A673 (cell line): ENCODE measurements at regions not wholly inside any gene's neighbourhood (a gene's known extent, or its start where the extent isn't known, plus 50 kb on each side); places are given as distances from the start of the nearest gene placed in this dataset.

Source experiments
- BruUV-seq: library from RNA; stranded (reverse); fragments of 400-500 nt; replicated peaks from 2 replicates; lab custom pipeline; 2021; lab: Mats Ljungman, UMichigan
- CTCF ChIA-PET: fragments of 300-600 bp; sonication (Branson Sonifier 250); formaldehyde crosslinking; loops from one replicate; lab custom pipeline; 2022; ENCODE audit warnings: antibody characterized with exemption; lab: Charles Lee
- POLR2A ChIA-PET: fragments of 300-600 bp; sonication (Branson Sonifier 250); formaldehyde crosslinking; loops from one replicate; lab custom pipeline; 2022; ENCODE audit warnings: antibody characterized with exemption; ENCODE audit not compliant: low non-redundant PET; lab: Charles Lee
- DNase-seq: peaks from one replicate; pipeline ENCODE4 v3.0.0-alpha.2; 2015; ENCODE audit warnings: low spot score
- H3K27ac ChIP-seq: fragments of 200-600 bp; sonication (generic); 2 replicates; pipeline ENCODE4 v1.5.1; 2016; ENCODE audit warnings: mixed run types, low read depth, mild to moderate bottlenecking, mixed read lengths, antibody characterized with exemption, low read length; ENCODE audit not compliant: poor library complexity, severe bottlenecking
- H3K27me3 ChIP-seq: fragments of 200-600 bp; sonication (generic); replicated peaks from 2 replicates; pipeline ENCODE4 v1.6.1; 2017; ENCODE audit warnings: mixed run types, low read depth, mild to moderate bottlenecking, mixed read lengths, antibody characterized with exemption, low read length; ENCODE audit not compliant: insufficient read depth, poor library complexity
- H3K36me3 ChIP-seq: fragments of 200-600 bp; sonication (generic); 2 replicates; pipeline ENCODE4 v1.6.1; 2016; ENCODE audit warnings: mixed run types, mild to moderate bottlenecking, mixed read lengths, antibody characterized with exemption, low read length; ENCODE audit not compliant: insufficient read depth, poor library complexity, severe bottlenecking
- H3K4me1 ChIP-seq: fragments of 200-600 bp; sonication (generic); 2 replicates; pipeline ENCODE4 v1.6.1; 2017; ENCODE audit warnings: mixed run types, mild to moderate bottlenecking, mixed read lengths, antibody characterized with exemption, low read length; ENCODE audit not compliant: insufficient read depth, poor library complexity, severe bottlenecking
- H3K4me3 ChIP-seq: fragments of 200-600 bp; sonication (generic); 2 replicates; pipeline ENCODE4 v1.5.1; 2016; ENCODE audit warnings: low read depth, mixed run types, mild to moderate bottlenecking, mixed read lengths, low read length; ENCODE audit not compliant: poor library complexity, severe bottlenecking
- H3K9me3 ChIP-seq: fragments of 200-600 bp; sonication (generic); 2 replicates; pipeline ENCODE4 v1.6.1; 2016; ENCODE audit warnings: mixed run types, low read depth, mild to moderate bottlenecking, mixed read lengths, antibody characterized with exemption, low read length; ENCODE audit not compliant: poor library complexity, severe bottlenecking
- CTCF ChIP-seq: fragments of 300-800, 200-600 bp; sonication (generic); conservative IDR thresholded peaks from 2 replicates; pipeline ENCODE4 v1.5.1; 2017; ENCODE audit warnings: low read depth, mild to moderate bottlenecking, antibody characterized with exemption, low read length, moderate library complexity, mixed read lengths
- EZH2 ChIP-seq: fragments of 200-600 bp; sonication (generic); IDR thresholded peaks from 2 replicates; pipeline ENCODE4 v1.6.1; 2017; ENCODE audit warnings: borderline replicate concordance, low read depth, mild to moderate bottlenecking, mixed read lengths, antibody characterized with exemption, low read length; ENCODE audit not compliant: poor library complexity, severe bottlenecking
- intact Hi-C: fragments of 100-400 bp; cut with micrococcal nuclease; formaldehyde crosslinking; loops from one replicate; pipeline ENCODE4 v1.10.0; 2022; ENCODE audit not compliant: unreplicated experiment

GRCh38 chr13:109844396-109844795 is 58.0 kb upstream of the IRS2 start:
- Histone ChIP-seq H3K36me3 (no peaks in the 10 kb centered on the region), H3K27ac (no peak overlapping the region), H3K27me3 (peaks cover 34% of the 10 kb centered on the region), H3K4me1 (no peaks in the 10 kb centered on the region), H3K4me3 (no peak overlapping the region), H3K9me3 (no peaks in the 10 kb centered on the region)
- ChIA-PET CTCF (no interaction called here), POLR2A (no interaction called here)
- BruUV-seq: no TSS peak
- intact Hi-C loops: no loop called here
- TF ChIP-seq CTCF (no peak), EZH2 (no peak)
- DNase-seq: no peak

- Histone ChIP-seq H3K27me3 (peaks cover 34% of the 10 kb centered on the region), H3K27ac (no peak overlapping the region), H3K4me1 (no peaks in the 10 kb centered on the region), H3K36me3 (no peaks in the 10 kb centered on the region), H3K9me3 (no peaks in the 10 kb centered on the region), H3K4me3 (no peak overlapping the region)
- intact Hi-C loops: no loop called here
- DNase-seq: no peak
- ChIA-PET POLR2A (no interaction called here), CTCF (no interaction called here)
- BruUV-seq: no TSS peak
- TF ChIP-seq CTCF (no peak), EZH2 (no peak)
Measured at GRCh38 chr13:109843695-109844094, 57.3 kb upstream of the IRS2 start.

- H3K27ac ChIP-seq: no peak overlapping the region
- no TSS peak for BruUV-seq
- no peaks in the 10 kb centered on the region for H3K4me1 ChIP-seq
- intact Hi-C loops: no loop called here
- POLR2A ChIA-PET: no interaction called here
- CTCF ChIA-PET: no interaction called here
- peaks cover 31% of the 10 kb centered on the region for H3K27me3 ChIP-seq
- no peaks in the 10 kb centered on the region for H3K9me3 ChIP-seq
- H3K4me3 ChIP-seq: no peak overlapping the region
- DNase-seq: no peak
- H3K36me3 ChIP-seq: no peaks in the 10 kb centered on the region
- TF ChIP-seq CTCF (no peak), EZH2 (no peak)
Measured at GRCh38 chr13:109842212-109842920, 56.0 kb upstream of the IRS2 start.
